RWPE2 (cell line): ENCODE measurements at regions not wholly inside any gene's neighbourhood (a gene's known extent, or its start where the extent isn't known, plus 50 kb on each side); places are given as distances from the start of the nearest gene placed in this dataset.

Experiments
- ATAC-seq: fragments of 200-7000 bp; cut with Tn5 transposase; 3 replicates; pipeline ENCODE4 v1.9.1; 2021; ENCODE audit warnings: low read depth
- DNase-seq: peaks from one replicate; pipeline ENCODE4 v3.0.0-alpha.2; 2020; ENCODE audit warnings: low spot score
- H3K27ac ChIP-seq: fragments of 450-650 bp; 2 replicates; pipeline ENCODE4 v1.5.1; 2017; ENCODE audit warnings: mild to moderate bottlenecking; ENCODE audit not compliant: poor library complexity, severe bottlenecking
- H3K27me3 ChIP-seq: fragments of 250-450 bp; sonication (Bioruptor Pico); 2 replicates; pipeline ENCODE4 v1.5.1; 2021; ENCODE audit warnings: mild to moderate bottlenecking, moderate library complexity; ENCODE audit not compliant: insufficient read depth, poor library complexity, severe bottlenecking
- H3K36me3 ChIP-seq: fragments of 250-450 bp; sonication (Bioruptor Pico); 2 replicates; pipeline ENCODE4 v1.5.1; 2020; ENCODE audit warnings: low read depth, mild to moderate bottlenecking, moderate library complexity
- H3K4me1 ChIP-seq: fragments of 250-450 bp; sonication (Bioruptor Pico); 2 replicates; pipeline ENCODE4 v1.5.1; 2021; ENCODE audit warnings: mild to moderate bottlenecking, moderate library complexity; ENCODE audit not compliant: insufficient read depth, poor library complexity, severe bottlenecking
- H3K4me3 ChIP-seq: fragments of 250-450 bp; sonication (Bioruptor Pico); 2 replicates; pipeline ENCODE4 v1.5.1; 2021; ENCODE audit warnings: mild to moderate bottlenecking, moderate library complexity; ENCODE audit not compliant: severe bottlenecking
- H3K9me3 ChIP-seq: fragments of 250-450 bp; sonication (Bioruptor Pico); 2 replicates; pipeline ENCODE4 v1.5.1; 2021; ENCODE audit warnings: mild to moderate bottlenecking, moderate library complexity; ENCODE audit not compliant: severe bottlenecking
- TF ChIP-seq, protein P1 (sequence below): fragments of 450-650 bp; IDR thresholded peaks from one replicate; pipeline ENCODE4 v1.5.1; 2017; ENCODE audit warnings: mild to moderate bottlenecking, moderate library complexity; ENCODE audit not compliant: poor library complexity, severe bottlenecking

GRCh38 chr4:161010227-161010626, 1153.6 kb downstream of the FSTL5 start:
- H3K4me3 ChIP-seq = no peak overlapping the region
- no peaks in the 10 kb centered on the region for H3K9me3 ChIP-seq
- H3K36me3 ChIP-seq = no peaks in the 10 kb centered on the region
- no peaks in the 10 kb centered on the region for H3K4me1 ChIP-seq
- TF ChIP-seq, protein P1, sequence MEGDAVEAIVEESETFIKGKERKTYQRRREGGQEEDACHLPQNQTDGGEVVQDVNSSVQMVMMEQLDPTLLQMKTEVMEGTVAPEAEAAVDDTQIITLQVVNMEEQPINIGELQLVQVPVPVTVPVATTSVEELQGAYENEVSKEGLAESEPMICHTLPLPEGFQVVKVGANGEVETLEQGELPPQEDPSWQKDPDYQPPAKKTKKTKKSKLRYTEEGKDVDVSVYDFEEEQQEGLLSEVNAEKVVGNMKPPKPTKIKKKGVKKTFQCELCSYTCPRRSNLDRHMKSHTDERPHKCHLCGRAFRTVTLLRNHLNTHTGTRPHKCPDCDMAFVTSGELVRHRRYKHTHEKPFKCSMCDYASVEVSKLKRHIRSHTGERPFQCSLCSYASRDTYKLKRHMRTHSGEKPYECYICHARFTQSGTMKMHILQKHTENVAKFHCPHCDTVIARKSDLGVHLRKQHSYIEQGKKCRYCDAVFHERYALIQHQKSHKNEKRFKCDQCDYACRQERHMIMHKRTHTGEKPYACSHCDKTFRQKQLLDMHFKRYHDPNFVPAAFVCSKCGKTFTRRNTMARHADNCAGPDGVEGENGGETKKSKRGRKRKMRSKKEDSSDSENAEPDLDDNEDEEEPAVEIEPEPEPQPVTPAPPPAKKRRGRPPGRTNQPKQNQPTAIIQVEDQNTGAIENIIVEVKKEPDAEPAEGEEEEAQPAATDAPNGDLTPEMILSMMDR = no peak
- no peak overlapping the region for H3K27ac ChIP-seq
- no peaks in the 10 kb centered on the region for H3K27me3 ChIP-seq
- no peak for ATAC-seq
- no peak for DNase-seq
